Gastroesophageal sphincter (tissue), 3 donors: ENCODE measurements at regions not wholly inside any gene's neighbourhood (a gene's known extent, or its start where the extent isn't known, plus 50 kb on each side); places are given as distances from the start of the nearest gene placed in this dataset.

Experiments used
- EP300 ChIP-seq: sonication (generic); formaldehyde crosslinking; IDR thresholded peaks from one replicate; pipeline ENCODE4 v1.6.1; 2017; ENCODE audit warnings: antibody characterized with exemption, mild to moderate bottlenecking
- TF ChIP-seq, protein P1 (sequence below), 4 experiments: fragments of 200-600 bp in 2 of 4; fragments of 450-650 bp in 2 of 4; sonication (generic) in 1 of 4; IDR thresholded peaks; one replicate each; pipeline ENCODE4 v1.5.1; 2017 to 2019; ENCODE audit warnings: antibody characterized with exemption in 4 of 4, mild to moderate bottlenecking in 2 of 4, moderate library complexity in 2 of 4

DNA sequence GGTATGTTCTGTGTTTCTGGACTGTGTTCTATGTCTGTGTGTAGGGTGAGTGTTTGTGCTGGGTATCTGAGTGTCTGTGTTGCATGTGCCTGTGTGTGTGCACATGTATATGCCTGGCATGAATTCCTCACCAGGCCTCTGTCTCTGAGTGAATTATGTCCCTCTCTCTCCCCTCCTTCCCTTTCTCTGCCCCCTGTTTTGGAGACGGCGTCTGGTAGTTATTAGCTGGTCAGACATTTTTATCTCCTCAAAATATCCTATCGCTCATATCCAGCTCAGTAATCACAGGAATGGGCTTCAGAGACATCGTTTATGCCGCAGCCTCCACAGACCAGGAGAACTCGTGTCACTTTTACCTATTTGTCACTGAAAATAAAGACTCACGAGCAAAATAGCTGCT is 483.2 kb upstream of the BRINP1 start:
- TF ChIP-seq, protein P1, sequence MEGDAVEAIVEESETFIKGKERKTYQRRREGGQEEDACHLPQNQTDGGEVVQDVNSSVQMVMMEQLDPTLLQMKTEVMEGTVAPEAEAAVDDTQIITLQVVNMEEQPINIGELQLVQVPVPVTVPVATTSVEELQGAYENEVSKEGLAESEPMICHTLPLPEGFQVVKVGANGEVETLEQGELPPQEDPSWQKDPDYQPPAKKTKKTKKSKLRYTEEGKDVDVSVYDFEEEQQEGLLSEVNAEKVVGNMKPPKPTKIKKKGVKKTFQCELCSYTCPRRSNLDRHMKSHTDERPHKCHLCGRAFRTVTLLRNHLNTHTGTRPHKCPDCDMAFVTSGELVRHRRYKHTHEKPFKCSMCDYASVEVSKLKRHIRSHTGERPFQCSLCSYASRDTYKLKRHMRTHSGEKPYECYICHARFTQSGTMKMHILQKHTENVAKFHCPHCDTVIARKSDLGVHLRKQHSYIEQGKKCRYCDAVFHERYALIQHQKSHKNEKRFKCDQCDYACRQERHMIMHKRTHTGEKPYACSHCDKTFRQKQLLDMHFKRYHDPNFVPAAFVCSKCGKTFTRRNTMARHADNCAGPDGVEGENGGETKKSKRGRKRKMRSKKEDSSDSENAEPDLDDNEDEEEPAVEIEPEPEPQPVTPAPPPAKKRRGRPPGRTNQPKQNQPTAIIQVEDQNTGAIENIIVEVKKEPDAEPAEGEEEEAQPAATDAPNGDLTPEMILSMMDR (IDR thresholded peaks at IDR 0.05) = no peak
- TF ChIP-seq EP300 = no peak
